ENCODE measurements at regions not wholly inside any gene's neighbourhood (a gene's known extent, or its start where the extent isn't known, plus 50 kb on each side); places are given as distances from the start of the nearest gene placed in this dataset.
"Not testable (repeated sequence)": the region's sequence is repeated elsewhere in the genome, so short reads cannot be mapped to it uniquely, and the experiment has no call there.

GRCh38 chr15:69865369-69865768 lies 232.3 kb downstream of the TLE3 start:
- no peak overlapping the region for H3K4me3 ChIP-seq (ENCODE audit: low read depth in 1 of 2, low read length in 2 of 2)
- H3K4me1 ChIP-seq (ENCODE audit: insufficient read depth, low read length), result no peaks in the 10 kb centered on the region
- H3K27ac ChIP-seq (ENCODE audit: low read depth, low read length), result no peak overlapping the region
- no peak overlapping the region for H3K9ac ChIP-seq (ENCODE audit: low read length)
- no peaks in the 10 kb centered on the region for H3K36me3 ChIP-seq (ENCODE audit: insufficient read depth, low read length)
- H3K9me3 ChIP-seq (ENCODE audit: low read length), result no peaks in the 10 kb centered on the region
- no peaks in the 10 kb centered on the region for H3K27me3 ChIP-seq (ENCODE audit: control insufficient read depth in 1 of 2, insufficient read depth in 2 of 2, low read length in 2 of 2)

- H3K9me3 ChIP-seq (ENCODE audit: low read length), result no peaks in the 10 kb centered on the region
- no peak overlapping the region for H3K4me3 ChIP-seq (ENCODE audit: low read depth in 1 of 2, low read length in 2 of 2)
- no peak overlapping the region for H3K9ac ChIP-seq (ENCODE audit: low read length)
- no peak overlapping the region for H3K27ac ChIP-seq (ENCODE audit: low read depth, low read length)
- H3K36me3 ChIP-seq (ENCODE audit: insufficient read depth, low read length), result no peaks in the 10 kb centered on the region
- no peaks in the 10 kb centered on the region for H3K27me3 ChIP-seq (ENCODE audit: control insufficient read depth in 1 of 2, insufficient read depth in 2 of 2, low read length in 2 of 2)
- H3K4me1 ChIP-seq (ENCODE audit: insufficient read depth, low read length), result no peaks in the 10 kb centered on the region
These were observed 229.0 kb downstream of the TLE3 start for GRCh38 chr15:69868756-69869155.

GRCh38 chr15:69869291-69869690 lies 228.4 kb downstream of the TLE3 start:
- no peak overlapping the region for H3K9ac ChIP-seq (ENCODE audit: low read length)
- H3K4me3 ChIP-seq (ENCODE audit: low read depth in 1 of 2, low read length in 2 of 2), result no peak overlapping the region
- peaks cover 2% of the 10 kb centered on the region for H3K9me3 ChIP-seq (ENCODE audit: low read length)
- no peaks in the 10 kb centered on the region for H3K27me3 ChIP-seq (ENCODE audit: control insufficient read depth in 1 of 2, insufficient read depth in 2 of 2, low read length in 2 of 2)
- H3K27ac ChIP-seq (ENCODE audit: low read depth, low read length), result no peak overlapping the region
- H3K4me1 ChIP-seq (ENCODE audit: insufficient read depth, low read length), result no peaks in the 10 kb centered on the region
- no peaks in the 10 kb centered on the region for H3K36me3 ChIP-seq (ENCODE audit: insufficient read depth, low read length)

GRCh38 chr15:69869881-69870505 lies 227.7 kb downstream of the TLE3 start:
- no peaks in the 10 kb centered on the region for H3K27me3 ChIP-seq (ENCODE audit: control insufficient read depth in 1 of 2, insufficient read depth in 2 of 2, low read length in 2 of 2)

GRCh38 chr15:69871511-69872134 lies 226.1 kb downstream of the TLE3 start:
- peaks cover 3% of the 10 kb centered on the region for H3K9me3 ChIP-seq (ENCODE audit: low read length)
- H3K4me3 ChIP-seq (ENCODE audit: low read depth in 1 of 2, low read length in 2 of 2), result no peak overlapping the region
- no peaks in the 10 kb centered on the region for H3K27me3 ChIP-seq (ENCODE audit: control insufficient read depth in 1 of 2, insufficient read depth in 2 of 2, low read length in 2 of 2)
- H3K9ac ChIP-seq (ENCODE audit: low read length), result no peak overlapping the region
- H3K36me3 ChIP-seq (ENCODE audit: insufficient read depth, low read length), result no peaks in the 10 kb centered on the region
- no peaks in the 10 kb centered on the region for H3K4me1 ChIP-seq (ENCODE audit: insufficient read depth, low read length)
- H3K27ac ChIP-seq (ENCODE audit: low read depth, low read length), result no peak overlapping the region

More at GRCh38 chr15:69869881-69870505, 227.7 kb downstream of the TLE3 start:
- Histone ChIP-seq H3K9me3 (ENCODE audit: low read length) (peaks cover 3% of the 10 kb centered on the region), H3K9ac (ENCODE audit: low read length) (no peak overlapping the region), H3K36me3 (ENCODE audit: insufficient read depth, low read length) (no peaks in the 10 kb centered on the region), H3K4me1 (ENCODE audit: insufficient read depth, low read length) (no peaks in the 10 kb centered on the region), H3K4me3 (ENCODE audit: low read depth in 1 of 2, low read length in 2 of 2) (no peak overlapping the region), H3K27ac (ENCODE audit: low read depth, low read length) (no peak overlapping the region)

GRCh38 chr15:69873807-69874206 lies 223.9 kb downstream of the TLE3 start:
- no peak overlapping the region for H3K27ac ChIP-seq (ENCODE audit: low read depth, low read length)
- H3K9ac ChIP-seq (ENCODE audit: low read length), result no peak overlapping the region
- H3K27me3 ChIP-seq (ENCODE audit: control insufficient read depth in 1 of 2, insufficient read depth in 2 of 2, low read length in 2 of 2), result no peaks in the 10 kb centered on the region
- H3K9me3 ChIP-seq (ENCODE audit: low read length), result peaks cover 3% of the 10 kb centered on the region
- H3K4me1 ChIP-seq (ENCODE audit: insufficient read depth, low read length), result no peaks in the 10 kb centered on the region
- H3K36me3 ChIP-seq (ENCODE audit: insufficient read depth, low read length), result no peaks in the 10 kb centered on the region
- H3K4me3 ChIP-seq (ENCODE audit: low read depth in 1 of 2, low read length in 2 of 2), result no peak overlapping the region

- Histone ChIP-seq H3K9ac (ENCODE audit: low read length) (no peak overlapping the region), H3K4me3 (ENCODE audit: low read depth in 1 of 2, low read length in 2 of 2) (no peak overlapping the region), H3K9me3 (ENCODE audit: low read length) (peaks cover 3% of the 10 kb centered on the region), H3K27ac (ENCODE audit: low read depth, low read length) (no peak overlapping the region), H3K4me1 (ENCODE audit: insufficient read depth, low read length) (no peaks in the 10 kb centered on the region), H3K27me3 (ENCODE audit: control insufficient read depth in 1 of 2, insufficient read depth in 2 of 2, low read length in 2 of 2) (no peaks in the 10 kb centered on the region), H3K36me3 (ENCODE audit: insufficient read depth, low read length) (no peaks in the 10 kb centered on the region)
These were observed 223.4 kb downstream of the TLE3 start for GRCh38 chr15:69874321-69874720.

- no peaks in the 10 kb centered on the region for H3K4me1 ChIP-seq (ENCODE audit: insufficient read depth, low read length)
- no peaks in the 10 kb centered on the region for H3K27me3 ChIP-seq (ENCODE audit: control insufficient read depth in 1 of 2, insufficient read depth in 2 of 2, low read length in 2 of 2)
- H3K4me3 ChIP-seq (ENCODE audit: low read depth in 1 of 2, low read length in 2 of 2), result no peak overlapping the region
- H3K9ac ChIP-seq (ENCODE audit: low read length), result no peak overlapping the region
- H3K9me3 ChIP-seq (ENCODE audit: low read length), result peaks cover 3% of the 10 kb centered on the region
- no peak overlapping the region for H3K27ac ChIP-seq (ENCODE audit: low read depth, low read length)
- H3K36me3 ChIP-seq (ENCODE audit: insufficient read depth, low read length), result no peaks in the 10 kb centered on the region
These were observed 221.4 kb downstream of the TLE3 start for GRCh38 chr15:69876064-69876940.

- not testable (repeated sequence) for H3K36me3 ChIP-seq (ENCODE audit: insufficient read depth, low read length); H3K4me3 ChIP-seq (ENCODE audit: low read depth in 1 of 2, low read length in 2 of 2); H3K9me3 ChIP-seq (ENCODE audit: low read length); H3K27ac ChIP-seq (ENCODE audit: low read depth, low read length); H3K9ac ChIP-seq (ENCODE audit: low read length); H3K4me1 ChIP-seq (ENCODE audit: insufficient read depth, low read length); H3K27me3 ChIP-seq (ENCODE audit: control insufficient read depth in 1 of 2, insufficient read depth in 2 of 2, low read length in 2 of 2)
These were observed 217.8 kb downstream of the TLE3 start for GRCh38 chr15:69879963-69880362.

- H3K27ac ChIP-seq (ENCODE audit: low read depth, low read length), result no peak overlapping the region
- H3K9ac ChIP-seq (ENCODE audit: low read length), result no peak overlapping the region
- no peaks in the 10 kb centered on the region for H3K4me1 ChIP-seq (ENCODE audit: insufficient read depth, low read length)
These were observed 217.0 kb downstream of the TLE3 start for GRCh38 chr15:69880571-69881301.

GRCh38 chr15:69881302-69881670 lies 216.4 kb downstream of the TLE3 start:
- H3K36me3 ChIP-seq (ENCODE audit: insufficient read depth, low read length), result no peaks in the 10 kb centered on the region
- H3K9ac ChIP-seq (ENCODE audit: low read length), result no peak overlapping the region
- H3K27ac ChIP-seq (ENCODE audit: low read depth, low read length), result no peak overlapping the region
- no peaks in the 10 kb centered on the region for H3K9me3 ChIP-seq (ENCODE audit: low read length)
- H3K4me1 ChIP-seq (ENCODE audit: insufficient read depth, low read length), result no peaks in the 10 kb centered on the region
- H3K27me3 ChIP-seq (ENCODE audit: control insufficient read depth in 1 of 2, insufficient read depth in 2 of 2, low read length in 2 of 2), result no peaks in the 10 kb centered on the region
- no peak overlapping the region for H3K4me3 ChIP-seq (ENCODE audit: low read depth in 1 of 2, low read length in 2 of 2)

More at GRCh38 chr15:69880571-69881301, 217.0 kb downstream of the TLE3 start:
- H3K27me3 ChIP-seq (ENCODE audit: control insufficient read depth in 1 of 2, insufficient read depth in 2 of 2, low read length in 2 of 2), result no peaks in the 10 kb centered on the region
- no peaks in the 10 kb centered on the region for H3K9me3 ChIP-seq (ENCODE audit: low read length)
- H3K4me3 ChIP-seq (ENCODE audit: low read depth in 1 of 2, low read length in 2 of 2), result no peak overlapping the region
- no peaks in the 10 kb centered on the region for H3K36me3 ChIP-seq (ENCODE audit: insufficient read depth, low read length)

Measured in muscle layer of colon (tissue), 2 donors.